Gastrocnemius medialis (tissue), 4 donors: ENCODE measurements at regions not wholly inside any gene's neighbourhood (a gene's known extent, or its start where the extent isn't known, plus 50 kb on each side); places are given as distances from the start of the nearest gene placed in this dataset.

Source experiments
- ATAC-seq, 2 donors: fragments of 150-250 bp; one replicate each; pipeline ENCODE4 v1.9.1; 2016
- DNase-seq, 2 donors: peaks; one replicate each; pipeline ENCODE4 v3.0.0-alpha.2; 2019
- H3K27ac ChIP-seq, 4 donors: fragments of 200-600 bp; sonication (generic); 1 replicate in 1 of 4; 2 replicates in 3 of 4; pipeline ENCODE4 v1.5.1; 2016 to 2018; ENCODE audit warnings: mild to moderate bottlenecking in 2 of 4, moderate library complexity in 1 of 4
- H3K27me3 ChIP-seq, 3 donors: fragments of 200-600 bp; sonication (generic) in 2 of 3; 1 replicate in 1 of 3; 2 replicates in 2 of 3; pipeline versions ENCODE4 v1.5.1 to v1.6.0; 2016 to 2019; ENCODE audit warnings: mild to moderate bottlenecking in 1 of 3, moderate library complexity in 1 of 3
- H3K36me3 ChIP-seq, 2 donors: fragments of 200-600 bp; sonication (generic) in 1 of 2; one replicate each; pipeline ENCODE4 v1.5.1; 2017 to 2018
- H3K4me1 ChIP-seq, 2 donors: fragments of 200-600 bp; sonication (generic) in 1 of 2; one replicate each; pipeline ENCODE4 v1.5.1; 2016 to 2017; ENCODE audit warnings: mild to moderate bottlenecking in 2 of 2
- H3K4me3 ChIP-seq, 4 donors: fragments of 200-600 bp; sonication (generic) in 3 of 4; 1 replicate in 1 of 4; 2 replicates in 3 of 4; pipeline ENCODE4 v1.5.1; 2016 to 2019; ENCODE audit warnings: mild to moderate bottlenecking in 2 of 4
- H3K9me3 ChIP-seq, 3 donors: fragments of 200-600 bp; sonication (generic) in 2 of 3; 1 replicate in 1 of 3; 2 replicates in 2 of 3; pipeline ENCODE4 v1.5.1; 2016 to 2019
- POLR2A ChIP-seq, 2 donors: fragments of 450-650 bp; IDR thresholded peaks; one replicate each; pipeline ENCODE4 v1.6.1; 2017; ENCODE audit warnings: antibody characterized with exemption in 2 of 2, mild to moderate bottlenecking in 2 of 2, moderate library complexity in 2 of 2
- in situ Hi-C, 4 donors: fragments of 200-750 bp; cut with MboI; loops; one replicate each; pipeline versions ENCODE4 v1.15.0 to v1.8.0; 2017; ENCODE audit warnings: low sequenced_read_pairs in 4 of 4
- intact Hi-C: fragments of 100-400 bp; cut with DNase I; formaldehyde crosslinking; loops from one replicate; pipeline ENCODE4 v1.15.1; 2023; ENCODE audit warnings: low total_unique reads
- TF ChIP-seq, protein P1 (sequence below), 5 experiments: fragments of 450-650 bp in 3 of 5; fragments of 200-600 bp in 2 of 5; sonication (generic) in 2 of 5; IDR thresholded peaks in 4 of 5; conservative IDR thresholded peaks in 1 of 5; 1 replicate in 4 of 5; 2 replicates in 1 of 5; pipeline ENCODE4 v1.5.1; 2016 to 2019; ENCODE audit warnings: antibody characterized with exemption in 5 of 5, mild to moderate bottlenecking in 3 of 5, moderate library complexity in 3 of 5

DNA sequence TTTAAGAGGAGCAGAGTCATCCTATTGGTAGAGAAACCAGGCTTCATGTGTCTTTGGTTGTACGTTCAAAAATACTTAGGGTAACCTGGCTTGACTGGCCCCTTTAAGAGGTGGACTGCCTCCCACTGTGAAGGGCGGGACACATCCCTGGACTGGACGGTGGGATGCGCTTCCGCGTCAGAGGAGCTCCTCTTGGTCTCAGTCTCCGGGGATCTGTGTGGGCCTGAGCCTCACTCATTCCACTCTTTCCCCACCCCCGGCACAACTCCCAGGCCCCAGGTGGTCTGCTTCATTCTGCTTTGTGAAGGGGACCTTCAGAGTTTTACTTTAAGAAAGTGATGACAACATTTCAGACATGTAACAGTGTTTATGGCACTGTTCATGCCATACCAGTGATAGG is 601.1 kb downstream of the IRX1 start:
- intact Hi-C loops (no loop called here), in situ Hi-C loops (no loop called here)
- TF ChIP-seq, protein P1, sequence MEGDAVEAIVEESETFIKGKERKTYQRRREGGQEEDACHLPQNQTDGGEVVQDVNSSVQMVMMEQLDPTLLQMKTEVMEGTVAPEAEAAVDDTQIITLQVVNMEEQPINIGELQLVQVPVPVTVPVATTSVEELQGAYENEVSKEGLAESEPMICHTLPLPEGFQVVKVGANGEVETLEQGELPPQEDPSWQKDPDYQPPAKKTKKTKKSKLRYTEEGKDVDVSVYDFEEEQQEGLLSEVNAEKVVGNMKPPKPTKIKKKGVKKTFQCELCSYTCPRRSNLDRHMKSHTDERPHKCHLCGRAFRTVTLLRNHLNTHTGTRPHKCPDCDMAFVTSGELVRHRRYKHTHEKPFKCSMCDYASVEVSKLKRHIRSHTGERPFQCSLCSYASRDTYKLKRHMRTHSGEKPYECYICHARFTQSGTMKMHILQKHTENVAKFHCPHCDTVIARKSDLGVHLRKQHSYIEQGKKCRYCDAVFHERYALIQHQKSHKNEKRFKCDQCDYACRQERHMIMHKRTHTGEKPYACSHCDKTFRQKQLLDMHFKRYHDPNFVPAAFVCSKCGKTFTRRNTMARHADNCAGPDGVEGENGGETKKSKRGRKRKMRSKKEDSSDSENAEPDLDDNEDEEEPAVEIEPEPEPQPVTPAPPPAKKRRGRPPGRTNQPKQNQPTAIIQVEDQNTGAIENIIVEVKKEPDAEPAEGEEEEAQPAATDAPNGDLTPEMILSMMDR (IDR thresholded peaks at IDR 0.05 in 4 of 5, conservative IDR thresholded peaks at IDR 0.05 in 1 of 5) = no peak
- TF ChIP-seq POLR2A (IDR thresholded peaks at IDR 0.05) = no peak
- H3K4me3 ChIP-seq = no peak overlapping the region
- no peaks in the 10 kb centered on the region for H3K4me1 ChIP-seq
- no peaks in the 10 kb centered on the region for H3K36me3 ChIP-seq
- H3K27me3 ChIP-seq = no peaks in the 10 kb centered on the region
- ATAC-seq (no peak), DNase-seq (no peak)
- no peaks in the 10 kb centered on the region for H3K9me3 ChIP-seq
- no peak overlapping the region for H3K27ac ChIP-seq

DNA sequence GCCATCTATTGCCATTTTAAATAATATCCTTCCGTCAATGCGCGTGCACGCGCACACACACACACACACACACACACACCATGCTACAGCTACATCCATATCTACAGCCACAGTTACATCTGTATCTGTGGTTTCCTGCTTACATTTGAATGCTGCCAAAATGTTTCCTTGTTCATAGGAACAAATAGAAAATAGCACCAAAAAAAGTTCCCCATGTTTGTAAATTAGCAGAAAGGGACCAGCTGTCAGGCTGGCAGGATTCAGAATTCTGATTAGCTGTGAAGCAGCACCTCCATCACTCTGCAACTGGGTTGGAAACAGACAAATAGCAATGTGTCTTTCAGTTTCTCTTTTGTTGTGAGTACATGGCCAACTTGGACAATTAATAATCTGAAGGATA is 601.5 kb downstream of the IRX1 start:
- Histone ChIP-seq H3K4me1 (no peaks in the 10 kb centered on the region), H3K27me3 (no peaks in the 10 kb centered on the region), H3K27ac (no peak overlapping the region), H3K36me3 (no peaks in the 10 kb centered on the region), H3K9me3 (no peaks in the 10 kb centered on the region), H3K4me3 (no peak overlapping the region)
- DNase-seq (no peak), ATAC-seq (no peak)
- TF ChIP-seq, protein P1 (IDR thresholded peaks at IDR 0.05 in 4 of 5, conservative IDR thresholded peaks at IDR 0.05 in 1 of 5) = no peak
- TF ChIP-seq POLR2A (IDR thresholded peaks at IDR 0.05) = no peak
- intact Hi-C loops (no loop called here), in situ Hi-C loops (no loop called here)

DNA sequence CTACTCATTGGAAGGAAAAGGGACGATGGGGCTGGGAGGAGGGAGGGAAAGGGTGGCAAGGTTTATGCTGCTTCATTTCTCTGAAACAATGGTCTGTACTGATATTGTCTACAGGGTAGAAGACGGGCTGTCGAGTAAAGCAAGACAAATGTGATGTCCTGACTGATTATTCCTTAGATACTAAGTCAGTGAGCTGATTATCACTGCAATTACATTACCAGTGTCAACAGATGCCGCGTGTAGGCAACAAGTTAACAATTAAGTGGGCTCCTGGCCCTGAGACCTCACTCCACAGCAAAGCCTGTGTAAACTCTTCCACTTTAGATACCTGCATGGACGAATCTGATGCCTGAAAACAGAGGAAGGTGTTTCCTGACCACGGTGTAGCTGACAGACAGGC is 602.8 kb downstream of the IRX1 start:
- TF ChIP-seq, protein P1 (IDR thresholded peaks at IDR 0.05 in 4 of 5, conservative IDR thresholded peaks at IDR 0.05 in 1 of 5) = no peak
- no peak for TF ChIP-seq POLR2A (IDR thresholded peaks at IDR 0.05)
- in situ Hi-C loops = no loop called here

DNA sequence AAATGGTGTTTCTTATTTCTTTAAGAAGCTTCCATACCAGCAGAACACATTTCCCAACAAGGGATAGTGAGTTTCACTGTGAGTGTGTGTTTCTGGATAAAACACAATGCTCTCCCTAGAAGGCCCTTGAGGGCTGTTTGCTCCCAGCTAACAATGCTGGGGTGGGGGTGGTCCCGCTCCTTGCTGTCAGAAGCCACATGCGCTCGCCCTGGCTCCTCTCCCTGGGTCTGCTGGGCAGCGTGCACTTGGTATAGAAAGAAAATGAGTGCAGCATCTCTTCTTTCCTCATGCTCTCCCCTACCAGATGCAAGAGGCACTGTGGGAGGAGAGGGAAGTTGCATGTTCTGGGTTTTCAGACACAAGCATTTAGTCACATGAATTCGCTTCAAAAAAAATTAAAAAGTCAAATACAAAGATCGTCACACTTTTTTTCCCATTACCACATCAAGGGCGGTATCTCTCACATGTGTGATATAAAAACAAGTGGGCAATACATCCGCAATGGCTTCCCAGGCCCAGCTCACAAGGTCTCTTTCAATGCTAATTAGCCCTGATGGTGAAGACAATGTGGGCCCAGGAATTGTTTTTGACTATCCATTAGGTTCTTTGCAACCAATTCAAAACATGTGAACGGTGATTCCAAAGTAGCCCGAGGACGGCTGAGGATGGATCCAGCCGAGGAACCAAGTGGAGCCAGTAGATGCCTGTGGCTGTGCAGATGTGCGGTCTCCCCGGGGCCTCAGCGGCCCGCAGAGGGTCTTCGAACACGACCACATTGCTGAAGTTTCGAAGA is 603.6 kb downstream of the IRX1 start:
- ATAC-seq (no peak), DNase-seq (no peak)
- Histone ChIP-seq H3K36me3 (no peaks in the 10 kb centered on the region), H3K9me3 (no peaks in the 10 kb centered on the region), H3K4me3 (no peak overlapping the region), H3K27ac (no peak overlapping the region), H3K27me3 (no peaks in the 10 kb centered on the region), H3K4me1 (no peaks in the 10 kb centered on the region)
- intact Hi-C loops = no loop called here
- in situ Hi-C loops = no loop called here
- no peak for TF ChIP-seq POLR2A (IDR thresholded peaks at IDR 0.05)
- TF ChIP-seq, protein P1 (IDR thresholded peaks at IDR 0.05 in 4 of 5, conservative IDR thresholded peaks at IDR 0.05 in 1 of 5) = no peak

More for the DNA sequence above, 602.8 kb downstream of the IRX1 start:
- no peak for DNase-seq
- Histone ChIP-seq H3K4me1 (no peaks in the 10 kb centered on the region), H3K36me3 (no peaks in the 10 kb centered on the region), H3K4me3 (no peak overlapping the region), H3K27me3 (no peaks in the 10 kb centered on the region), H3K27ac (no peak overlapping the region), H3K9me3 (no peaks in the 10 kb centered on the region)
- intact Hi-C loops = no loop called here
- no peak for ATAC-seq

DNA sequence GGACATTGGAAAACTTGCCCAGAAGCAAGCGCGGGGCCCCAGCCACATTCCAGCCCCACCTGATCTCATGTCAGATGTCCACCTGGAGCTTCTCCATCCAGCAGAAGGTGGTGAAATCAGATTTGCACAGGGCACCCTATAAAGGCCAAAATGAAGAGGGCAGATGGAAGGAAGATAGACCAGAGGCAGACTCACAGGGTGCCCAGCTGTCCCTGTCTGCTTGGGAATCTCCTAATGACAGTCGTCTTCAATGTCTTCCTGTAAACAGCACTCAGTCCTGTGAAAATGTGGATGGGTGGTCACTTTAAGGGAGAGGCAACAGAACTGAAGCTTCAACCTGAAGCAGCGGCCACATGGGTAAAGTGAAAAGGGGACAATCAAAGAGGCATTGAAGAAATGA is 607.5 kb downstream of the IRX1 start:
- no peaks in the 10 kb centered on the region for H3K27me3 ChIP-seq
- ATAC-seq (no peak), DNase-seq (no peak)
- intact Hi-C loops = no loop called here
- in situ Hi-C loops = no loop called here
- TF ChIP-seq POLR2A (IDR thresholded peaks at IDR 0.05) = no peak
- TF ChIP-seq, protein P1 (IDR thresholded peaks at IDR 0.05 in 4 of 5, conservative IDR thresholded peaks at IDR 0.05 in 1 of 5) = no peak
- no peak overlapping the region for H3K27ac ChIP-seq
- H3K9me3 ChIP-seq = no peaks in the 10 kb centered on the region
- no peaks in the 10 kb centered on the region for H3K4me1 ChIP-seq
- H3K4me3 ChIP-seq = no peak overlapping the region
- no peaks in the 10 kb centered on the region for H3K36me3 ChIP-seq
